IMR-90 (cell line): ENCODE measurements at regions not wholly inside any gene's neighbourhood (a gene's known extent, or its start where the extent isn't known, plus 50 kb on each side); places are given as distances from the start of the nearest gene placed in this dataset.

Experiments
- ATAC-seq: fragments of 200-7000 bp; cut with Tn5 transposase; 2 replicates; pipeline ENCODE4 v1.9.1; 2020; ENCODE audit warnings: low read depth, mild to moderate bottlenecking, moderate library complexity
- BruUV-seq: library from RNA; stranded (reverse); fragments of 400-500 nt; replicated peaks from 2 replicates; lab custom pipeline; 2021; lab: Mats Ljungman, UMichigan
- CTCF ChIA-PET: fragments of 300-600 bp; formaldehyde crosslinking; extraction: SDS; loops from one replicate; lab custom pipeline; 2021; ENCODE audit warnings: antibody characterized with exemption; lab: Yijun Ruan, JAX
- POLR2A ChIA-PET: fragments of 300-600 bp; sonication (Branson Sonifier 250); formaldehyde crosslinking; loops from one replicate; lab custom pipeline; 2022; ENCODE audit warnings: antibody characterized with exemption; ENCODE audit not compliant: unreplicated experiment; lab: Charles Lee
- DNase-seq: peaks from one replicate; pipeline ENCODE4 v3.0.0; 2013
- H2AFZ ChIP-seq: replicated peaks from 2 replicates; pipeline ENCODE3; 2013; ENCODE audit warnings: low read length, mild to moderate bottlenecking; ENCODE audit not compliant: poor library complexity
- H2AK5ac ChIP-seq: 2 replicates; pipeline ENCODE4 v1.6.1; 2013; ENCODE audit warnings: low read depth, low read length, inconsistent platforms
- H2AK9ac ChIP-seq: replicated peaks from 2 replicates; pipeline ENCODE3; 2013; ENCODE audit warnings: mild to moderate bottlenecking, low read depth, low read length, moderate library complexity; ENCODE audit not compliant: poor library complexity
- H2BK120ac ChIP-seq: 2 replicates; pipeline ENCODE4 v1.6.1; 2013; ENCODE audit warnings: low read depth, low read length, inconsistent platforms
- H2BK15ac ChIP-seq: 3 replicates; pipeline ENCODE4 v1.6.1; 2013; ENCODE audit warnings: low read depth, low read length, inconsistent platforms
- H2BK20ac ChIP-seq: 2 replicates; pipeline ENCODE4 v1.6.1; 2013; ENCODE audit warnings: low read depth, mild to moderate bottlenecking, inconsistent platforms, low read length, moderate library complexity
- H2BK5ac ChIP-seq: 2 replicates; pipeline ENCODE4 v1.6.1; 2013; ENCODE audit warnings: mild to moderate bottlenecking, low read depth, low read length, inconsistent platforms; ENCODE audit not compliant: poor library complexity, severe bottlenecking
- H3K14ac ChIP-seq: replicated peaks from 2 replicates; pipeline ENCODE4 v1.6.1; 2013; ENCODE audit warnings: low read depth, low read length, inconsistent platforms
- H3K18ac ChIP-seq: 2 replicates; pipeline ENCODE4 v1.6.1; 2013; ENCODE audit warnings: low read depth, low read length, control low read depth
- H3K23ac ChIP-seq: 2 replicates; pipeline ENCODE4 v1.6.1; 2013; ENCODE audit warnings: low read depth, low read length, inconsistent platforms
- H3K27ac ChIP-seq: 2 replicates; pipeline ENCODE4 v1.5.1; 2013; ENCODE audit warnings: mild to moderate bottlenecking, control low read depth, low read length; ENCODE audit not compliant: insufficient read depth
- H3K27me3 ChIP-seq: 2 replicates; pipeline ENCODE4 v1.6.1; 2013; ENCODE audit warnings: low read length; ENCODE audit not compliant: control insufficient read depth, insufficient read depth
- H3K36me3 ChIP-seq: 2 replicates; pipeline ENCODE4 v1.6.1; 2013; ENCODE audit warnings: low read length, mixed read lengths; ENCODE audit not compliant: control insufficient read depth, insufficient read depth
- H3K4ac ChIP-seq: 2 replicates; pipeline ENCODE4 v1.6.1; 2013; ENCODE audit warnings: low read depth, low read length, inconsistent platforms
- H3K4me1 ChIP-seq: 2 replicates; pipeline ENCODE4 v1.6.1; 2013; ENCODE audit warnings: low read length, mixed read lengths; ENCODE audit not compliant: control insufficient read depth, insufficient read depth
- H3K4me2 ChIP-seq: 2 replicates; pipeline ENCODE4 v1.6.1; 2013; ENCODE audit warnings: low read depth, mild to moderate bottlenecking, control low read depth, low read length, moderate library complexity
- H3K4me3 ChIP-seq: 2 replicates; pipeline ENCODE4 v1.5.1; 2013; ENCODE audit warnings: low read depth, mild to moderate bottlenecking, control low read depth, low read length, moderate library complexity; ENCODE audit not compliant: insufficient read depth
- H3K56ac ChIP-seq: 2 replicates; pipeline ENCODE4 v1.6.1; 2013; ENCODE audit warnings: low read length, inconsistent platforms; ENCODE audit not compliant: insufficient read depth; ENCODE audit errors: extremely low read depth
- H3K79me1 ChIP-seq, 2 experiments: 2 replicates each; pipeline ENCODE4 v1.6.1; 2013; ENCODE audit warnings: low read length in 2 of 2, inconsistent platforms in 1 of 2, low read depth in 1 of 2
- H3K9ac ChIP-seq: 2 replicates; pipeline ENCODE4 v1.6.1; 2013; ENCODE audit warnings: low read depth, low read length, control low read depth
- H3K9me1 ChIP-seq: 2 replicates; pipeline ENCODE4 v1.6.1; 2013; ENCODE audit warnings: low read length, inconsistent platforms; ENCODE audit not compliant: insufficient read depth
- H3K9me3 ChIP-seq: 2 replicates; pipeline ENCODE4 v1.6.1; 2013; ENCODE audit warnings: low read length; ENCODE audit not compliant: control insufficient read depth, insufficient read depth
- H4K20me1 ChIP-seq: 2 replicates; pipeline ENCODE4 v1.6.1; 2013; ENCODE audit warnings: low read length, inconsistent platforms; ENCODE audit not compliant: insufficient read depth
- H4K5ac ChIP-seq: 2 replicates; pipeline ENCODE4 v1.6.1; 2013; ENCODE audit warnings: mild to moderate bottlenecking, low read depth, low read length, control low read depth
- H4K8ac ChIP-seq, 2 experiments: 2 replicates each; pipeline ENCODE4 v1.6.1; 2013; ENCODE audit warnings: low read depth in 2 of 2, low read length in 2 of 2, control low read depth in 1 of 2, inconsistent platforms in 1 of 2
- H4K91ac ChIP-seq: 2 replicates; pipeline ENCODE4 v1.6.1; 2013; ENCODE audit warnings: low read depth, low read length, inconsistent platforms; ENCODE audit not compliant: insufficient read depth
- FOS ChIP-seq: fragments of 150-350 bp; IDR thresholded peaks from 2 replicates; pipeline ENCODE4 v1.6.1; 2016; ENCODE audit warnings: low read depth, low read length
- MXI1 ChIP-seq: IDR thresholded peaks from 2 replicates; pipeline ENCODE4 v1.6.1; 2012; ENCODE audit warnings: low read depth, mild to moderate bottlenecking, low read length, moderate library complexity, borderline replicate concordance
- RAD21 ChIP-seq: IDR thresholded peaks from 2 replicates; pipeline ENCODE4 v1.6.1; 2012; ENCODE audit warnings: low read length, improper control_type of control experiment
- WGBS, 2 experiments: methylation state at CpG; one replicate each; pipeline versions ENCODE4 v1.1.5 to v1.1.7; 2013; ENCODE audit warnings: missing lambda C conversion rate in 2 of 2; ENCODE audit not compliant: insufficient read length in 1 of 2; ENCODE audit errors: extremely low coverage in 2 of 2; 5-methylcytosine and 5-hydroxymethylcytosine counted together
- dilution Hi-C: fragments of 300-500 bp; cut with HindIII; formaldehyde crosslinking; loops from one replicate; pipeline ENCODE4 v1.14.3; 2018; ENCODE audit warnings: low sequenced_read_pairs; ENCODE audit not compliant: unreplicated experiment
- in situ Hi-C: fragments of 300-500 bp; cut with MboI; formaldehyde crosslinking; loops from 3 replicates; pipeline ENCODE4 v1.14.3; 2019; ENCODE audit warnings: low sequenced_read_pairs, inconsistent platforms, mixed read lengths
- intact Hi-C: fragments of 100-400 bp; cut with micrococcal nuclease; formaldehyde crosslinking; loops from 2 replicates; pipeline ENCODE4 v1.10.0; 2022
- TF ChIP-seq, protein P1 (sequence below): fragments of 150-350 bp; IDR thresholded peaks from 2 replicates; pipeline ENCODE4 v1.6.1; 2017; ENCODE audit warnings: mild to moderate bottlenecking, antibody characterized with exemption, low read length, low read depth
- TF ChIP-seq, protein P2 (sequence below): conservative IDR thresholded peaks from 2 replicates; pipeline ENCODE4 v1.5.1; 2012; ENCODE audit warnings: mild to moderate bottlenecking, low read depth, low read length, improper control_type of control experiment

DNA sequence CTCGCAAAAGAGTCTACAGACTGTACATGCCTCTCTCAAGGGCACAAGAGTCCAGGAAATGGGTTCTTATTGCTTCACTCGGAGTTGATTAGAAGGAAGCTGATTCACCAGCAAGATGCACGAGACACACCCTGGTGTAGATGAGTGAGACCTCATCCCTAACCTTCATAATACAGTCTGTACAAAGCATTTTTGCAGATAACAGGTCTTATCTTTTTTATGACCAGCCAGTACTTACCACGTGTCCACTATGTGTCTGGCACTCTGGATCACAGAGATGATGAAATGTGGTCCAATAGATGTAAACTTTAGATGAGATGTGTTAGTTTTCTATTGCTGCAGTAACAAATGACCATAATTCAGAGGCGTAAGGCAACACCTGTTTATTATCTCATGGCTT lies 53.4 kb upstream of the PWP1 start:
- Histone ChIP-seq H2BK120ac (no peak overlapping the region), H3K27me3 (no peaks in the 10 kb centered on the region), H3K9me1 (0 out of 2 replicates have a peak, but pooled peaks cover 2% of the 10 kb centered on the region), H4K5ac (no peak overlapping the region), H2BK5ac (no peak overlapping the region), H3K4me1 (peaks cover 2% of the 10 kb centered on the region; the same call in 1 of the 2 replicates), H3K9ac (no peak overlapping the region), H3K36me3 (no peaks in the 10 kb centered on the region), H2BK20ac (no peak overlapping the region), H3K4ac (no peak overlapping the region), H4K20me1 (no peaks in the 10 kb centered on the region), H2BK15ac (no peak overlapping the region), H2AFZ (no peak overlapping the region), H3K14ac (no peak overlapping the region), H3K9me3 (no peaks in the 10 kb centered on the region), H3K23ac (no peak overlapping the region), H3K4me3 (no peak overlapping the region), H3K56ac (no peak overlapping the region), H4K8ac (no peak overlapping the region), H2AK9ac (no peak overlapping the region), H3K18ac (no peak overlapping the region), H3K79me1 (no peaks in the 10 kb centered on the region), H2AK5ac (no peak overlapping the region), H3K4me2 (no peak overlapping the region), H4K91ac (no peak overlapping the region), H3K27ac (no peak overlapping the region)
- ATAC-seq (no peak), DNase-seq (no peak)
- 83% methylated on average over 2 of the region's 5 CpGs; no CpG with 5 or more reads in 1 of the 2 experiments for WGBS, 2 experiments
- POLR2A ChIA-PET, result no interaction called here
- CTCF ChIA-PET, result no interaction called here
- dilution Hi-C loops (no loop called here), intact Hi-C loops (no loop called here), in situ Hi-C loops (no loop called here)
- TF ChIP-seq FOS, result no peak
- TF ChIP-seq, protein P1, sequence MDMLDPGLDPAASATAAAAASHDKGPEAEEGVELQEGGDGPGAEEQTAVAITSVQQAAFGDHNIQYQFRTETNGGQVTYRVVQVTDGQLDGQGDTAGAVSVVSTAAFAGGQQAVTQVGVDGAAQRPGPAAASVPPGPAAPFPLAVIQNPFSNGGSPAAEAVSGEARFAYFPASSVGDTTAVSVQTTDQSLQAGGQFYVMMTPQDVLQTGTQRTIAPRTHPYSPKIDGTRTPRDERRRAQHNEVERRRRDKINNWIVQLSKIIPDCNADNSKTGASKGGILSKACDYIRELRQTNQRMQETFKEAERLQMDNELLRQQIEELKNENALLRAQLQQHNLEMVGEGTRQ, result no peak
- TF ChIP-seq RAD21, result no peak
- TF ChIP-seq, protein P2, sequence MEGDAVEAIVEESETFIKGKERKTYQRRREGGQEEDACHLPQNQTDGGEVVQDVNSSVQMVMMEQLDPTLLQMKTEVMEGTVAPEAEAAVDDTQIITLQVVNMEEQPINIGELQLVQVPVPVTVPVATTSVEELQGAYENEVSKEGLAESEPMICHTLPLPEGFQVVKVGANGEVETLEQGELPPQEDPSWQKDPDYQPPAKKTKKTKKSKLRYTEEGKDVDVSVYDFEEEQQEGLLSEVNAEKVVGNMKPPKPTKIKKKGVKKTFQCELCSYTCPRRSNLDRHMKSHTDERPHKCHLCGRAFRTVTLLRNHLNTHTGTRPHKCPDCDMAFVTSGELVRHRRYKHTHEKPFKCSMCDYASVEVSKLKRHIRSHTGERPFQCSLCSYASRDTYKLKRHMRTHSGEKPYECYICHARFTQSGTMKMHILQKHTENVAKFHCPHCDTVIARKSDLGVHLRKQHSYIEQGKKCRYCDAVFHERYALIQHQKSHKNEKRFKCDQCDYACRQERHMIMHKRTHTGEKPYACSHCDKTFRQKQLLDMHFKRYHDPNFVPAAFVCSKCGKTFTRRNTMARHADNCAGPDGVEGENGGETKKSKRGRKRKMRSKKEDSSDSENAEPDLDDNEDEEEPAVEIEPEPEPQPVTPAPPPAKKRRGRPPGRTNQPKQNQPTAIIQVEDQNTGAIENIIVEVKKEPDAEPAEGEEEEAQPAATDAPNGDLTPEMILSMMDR, result no peak
- TF ChIP-seq MXI1, result no peak
- no TSS peak for BruUV-seq
